ENCODE measurements at regions not wholly inside any gene's neighbourhood (a gene's known extent, or its start where the extent isn't known, plus 50 kb on each side); places are given as distances from the start of the nearest gene placed in this dataset.
A peak's percentile ranks its signal among the peaks of the same experiment; 100 is the strongest.

DNA sequence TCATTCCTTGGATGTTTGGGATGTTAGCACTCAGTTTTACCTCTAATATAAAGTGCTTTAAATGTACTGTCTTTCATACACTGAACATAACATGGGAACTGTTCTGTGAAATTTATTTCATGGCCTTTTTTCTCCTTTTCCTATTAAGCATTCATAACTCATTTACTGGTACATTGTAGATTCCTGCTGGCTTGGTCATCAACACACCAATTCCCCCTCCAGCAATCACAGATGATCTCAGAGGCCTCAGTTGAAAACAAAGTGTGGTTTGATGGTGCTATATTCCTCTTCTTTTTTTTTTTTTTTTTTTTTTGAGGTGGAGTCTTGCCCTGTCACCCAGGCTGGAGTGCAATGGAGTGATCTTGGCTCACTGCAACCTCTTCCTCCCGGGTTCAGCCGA lies 61.9 kb upstream of the FAM47B start:
- DNase-seq (ENCODE audit: low read depth, low spot score) (peak; percentile 54), FAIRE-seq (peak; percentile 49)
- Histone ChIP-seq H2AFZ (ENCODE audit: control insufficient read depth, low read length) (peak overlapping the region; percentile 70), H3K79me2 (ENCODE audit: control insufficient read depth, insufficient read depth, low read length) (no peaks in the 10 kb centered on the region), H3K4me1 (ENCODE audit: control insufficient read depth, extremely low read depth, insufficient read depth, low read length) (peaks cover 26% of the 10 kb centered on the region), H3K27ac (ENCODE audit: control insufficient read depth, insufficient read depth, low read length) (peak overlapping the region; percentile 33), H3K4me3 (ENCODE audit: control insufficient read depth in 2 of 3, extremely low read depth in 1 of 3, insufficient read depth in 2 of 3, low read depth in 1 of 3, low read length in 3 of 3) (no peak overlapping the region), H3K27me3 (ENCODE audit: control insufficient read depth, extremely low read depth, insufficient read depth, low read length) (no peaks in the 10 kb centered on the region), H3K36me3 (ENCODE audit: control insufficient read depth in 2 of 2, extremely low read depth in 1 of 2, insufficient read depth in 2 of 2, low read length in 2 of 2) (no peaks in the 10 kb centered on the region), H3K9me3 (ENCODE audit: control insufficient read depth, low read depth, low read length) (no peaks in the 10 kb centered on the region), H3K9ac (ENCODE audit: control insufficient read depth, extremely low read depth, insufficient read depth, low read length) (no peak overlapping the region), H3K4me2 (ENCODE audit: control insufficient read depth, extremely low read depth, insufficient read depth, low read depth, low read length) (peak overlapping the region; percentile 51), H4K20me1 (ENCODE audit: control insufficient read depth, extremely low read depth, insufficient read depth, low read length) (no peaks in the 10 kb centered on the region), H3K9me1 (ENCODE audit: control insufficient read depth, extremely low read depth, insufficient read depth, low read length) (no peaks in the 10 kb centered on the region)
- dilution Hi-C loops (cut with MboI; ENCODE audit: extremely low pct_ligation_motif_present, low sequenced_read_pairs): no loop called here
- TF ChIP-seq, protein P1, sequence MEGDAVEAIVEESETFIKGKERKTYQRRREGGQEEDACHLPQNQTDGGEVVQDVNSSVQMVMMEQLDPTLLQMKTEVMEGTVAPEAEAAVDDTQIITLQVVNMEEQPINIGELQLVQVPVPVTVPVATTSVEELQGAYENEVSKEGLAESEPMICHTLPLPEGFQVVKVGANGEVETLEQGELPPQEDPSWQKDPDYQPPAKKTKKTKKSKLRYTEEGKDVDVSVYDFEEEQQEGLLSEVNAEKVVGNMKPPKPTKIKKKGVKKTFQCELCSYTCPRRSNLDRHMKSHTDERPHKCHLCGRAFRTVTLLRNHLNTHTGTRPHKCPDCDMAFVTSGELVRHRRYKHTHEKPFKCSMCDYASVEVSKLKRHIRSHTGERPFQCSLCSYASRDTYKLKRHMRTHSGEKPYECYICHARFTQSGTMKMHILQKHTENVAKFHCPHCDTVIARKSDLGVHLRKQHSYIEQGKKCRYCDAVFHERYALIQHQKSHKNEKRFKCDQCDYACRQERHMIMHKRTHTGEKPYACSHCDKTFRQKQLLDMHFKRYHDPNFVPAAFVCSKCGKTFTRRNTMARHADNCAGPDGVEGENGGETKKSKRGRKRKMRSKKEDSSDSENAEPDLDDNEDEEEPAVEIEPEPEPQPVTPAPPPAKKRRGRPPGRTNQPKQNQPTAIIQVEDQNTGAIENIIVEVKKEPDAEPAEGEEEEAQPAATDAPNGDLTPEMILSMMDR (optimal IDR thresholded peaks at IDR 0.05 in 1 of 3, IDR thresholded peaks at IDR 0.05 in 1 of 3, conservative IDR thresholded peaks at IDR 0.05 in 1 of 3; ENCODE audit: extremely low read depth in 1 of 3, insufficient read depth in 2 of 3, low read length in 3 of 3): no peak
- TF ChIP-seq EZH2 (IDR thresholded peaks at IDR 0.05; ENCODE audit: low read length): no peak

DNA sequence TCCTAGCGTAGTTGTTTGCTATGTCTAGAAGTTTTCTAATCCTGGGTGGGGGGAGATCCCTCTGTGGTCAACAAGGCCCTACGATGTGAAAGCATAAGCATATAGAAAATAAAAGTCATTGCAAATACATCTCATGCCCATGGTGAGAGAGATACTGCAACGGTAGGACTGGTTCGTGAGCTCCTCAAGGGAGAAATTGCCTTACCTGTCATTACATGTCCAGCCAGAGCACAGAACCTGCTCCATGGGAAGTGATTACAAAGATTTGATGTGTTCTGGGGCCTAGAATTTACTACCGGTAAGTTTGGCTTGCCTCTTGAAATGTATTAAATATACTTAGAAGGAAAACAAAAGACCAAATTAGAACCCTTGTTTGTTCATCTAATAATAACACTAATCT lies 60.9 kb upstream of the FAM47B start:
- no peak for DNase-seq (ENCODE audit: low read depth, low spot score)
- H3K27ac ChIP-seq (ENCODE audit: control insufficient read depth, insufficient read depth, low read length): peak overlapping the region; percentile 33
- H3K9me3 ChIP-seq (ENCODE audit: control insufficient read depth, low read depth, low read length): no peaks in the 10 kb centered on the region
- H3K4me1 ChIP-seq (ENCODE audit: control insufficient read depth, extremely low read depth, insufficient read depth, low read length): peaks cover 26% of the 10 kb centered on the region
- no peak overlapping the region for H2AFZ ChIP-seq (ENCODE audit: control insufficient read depth, low read length)
- TF ChIP-seq, protein P1 (optimal IDR thresholded peaks at IDR 0.05 in 1 of 3, IDR thresholded peaks at IDR 0.05 in 1 of 3, conservative IDR thresholded peaks at IDR 0.05 in 1 of 3; ENCODE audit: extremely low read depth in 1 of 3, insufficient read depth in 2 of 3, low read length in 3 of 3): no peak
- no peak for TF ChIP-seq EZH2 (IDR thresholded peaks at IDR 0.05; ENCODE audit: low read length)
- no peak overlapping the region for H3K9ac ChIP-seq (ENCODE audit: control insufficient read depth, extremely low read depth, insufficient read depth, low read length)
- no peaks in the 10 kb centered on the region for H3K27me3 ChIP-seq (ENCODE audit: control insufficient read depth, extremely low read depth, insufficient read depth, low read length)
- no peaks in the 10 kb centered on the region for H3K36me3 ChIP-seq (ENCODE audit: control insufficient read depth in 2 of 2, extremely low read depth in 1 of 2, insufficient read depth in 2 of 2, low read length in 2 of 2)
- H3K79me2 ChIP-seq (ENCODE audit: control insufficient read depth, insufficient read depth, low read length): no peaks in the 10 kb centered on the region
- H3K4me3 ChIP-seq (ENCODE audit: control insufficient read depth in 2 of 3, extremely low read depth in 1 of 3, insufficient read depth in 2 of 3, low read depth in 1 of 3, low read length in 3 of 3): no peak overlapping the region
- H4K20me1 ChIP-seq (ENCODE audit: control insufficient read depth, extremely low read depth, insufficient read depth, low read length): no peaks in the 10 kb centered on the region
- FAIRE-seq: peak; percentile 94
- peak overlapping the region; percentile 35 for H3K4me2 ChIP-seq (ENCODE audit: control insufficient read depth, extremely low read depth, insufficient read depth, low read depth, low read length)
- dilution Hi-C loops (cut with MboI; ENCODE audit: extremely low pct_ligation_motif_present, low sequenced_read_pairs): no loop called here
- H3K9me1 ChIP-seq (ENCODE audit: control insufficient read depth, extremely low read depth, insufficient read depth, low read length): no peaks in the 10 kb centered on the region
